Upper lobe of left lung (tissue), 4 donors: ENCODE measurements at regions not wholly inside any gene's neighbourhood (a gene's known extent, or its start where the extent isn't known, plus 50 kb on each side); places are given as distances from the start of the nearest gene placed in this dataset.
"Not testable (repeated sequence)": the region's sequence is repeated elsewhere in the genome, so short reads cannot be mapped to it uniquely, and the experiment has no call there.

ENCODE experiments used
- POLR2A ChIP-seq, 4 donors: fragments of 450-650 bp; IDR thresholded peaks; one replicate each; pipeline ENCODE4 v1.5.1; 2016 to 2017; ENCODE audit warnings: antibody characterized with exemption in 4 of 4, mild to moderate bottlenecking in 2 of 4
- POLR2AphosphoS5 ChIP-seq, 2 donors: sonication (generic); formaldehyde crosslinking; IDR thresholded peaks; one replicate each; pipeline ENCODE4 v1.5.1; 2017; ENCODE audit warnings: antibody characterized with exemption in 2 of 2

DNA sequence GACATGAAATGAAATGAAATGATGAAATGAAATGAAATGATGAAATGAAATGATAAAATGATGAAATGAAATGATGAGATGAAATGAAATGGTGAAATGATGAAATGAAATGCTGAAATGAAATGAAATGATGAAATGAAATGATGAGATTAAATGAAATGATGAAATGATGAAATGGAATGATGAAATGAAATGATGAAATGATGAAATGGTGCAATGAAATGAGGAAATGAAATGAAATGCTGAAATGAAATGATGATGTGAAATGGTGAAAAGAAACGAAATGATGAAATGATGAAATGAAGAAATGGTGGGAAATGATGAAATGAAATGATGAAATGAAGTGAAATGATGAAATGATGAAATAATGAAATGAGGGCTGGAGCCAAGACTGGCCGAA lies 559.1 kb upstream of the WSB1 start:
- TF ChIP-seq POLR2A, POLR2AphosphoS5 (IDR thresholded peaks at IDR 0.05): not testable (repeated sequence)
